Endothelial cell of umbilical vein (primary cell): ENCODE measurements at regions not wholly inside any gene's neighbourhood (a gene's known extent, or its start where the extent isn't known, plus 50 kb on each side); places are given as distances from the start of the nearest gene placed in this dataset.
"Not testable (repeated sequence)": the region's sequence is repeated elsewhere in the genome, so short reads cannot be mapped to it uniquely, and the experiment has no call there.

Source experiments
- BruUV-seq: library from RNA; stranded (reverse); fragments of 400-500 nt; replicated peaks from 2 replicates; lab custom pipeline; 2021; lab: Mats Ljungman, UMichigan
- CTCF ChIA-PET: fragments of 300-600, 350-600 bp; sonication (Branson Sonifier 250); formaldehyde crosslinking; loops from one replicate; lab custom pipeline; 2021; ENCODE audit warnings: antibody characterized with exemption, inconsistent platforms; lab: Charles Lee
- POLR2A ChIA-PET: fragments of 300-600, 350-600 bp; sonication (Branson Sonifier 250); formaldehyde crosslinking; loops from one replicate; lab custom pipeline; 2021; ENCODE audit warnings: antibody characterized with exemption, inconsistent platforms; lab: Charles Lee
- DNase-seq: peaks from one replicate; pipeline ENCODE4 v3.0.0-alpha.2; 2011; ENCODE audit warnings: low read depth, low spot score
- FAIRE-seq: peaks from 2 replicates; lab custom pipeline; 2011; peaks lifted over from hg19 to GRCh38; lab: Jason Lieb, UNC
- H2AFZ ChIP-seq: 2 replicates; pipeline ENCODE4 v1.6.0; 2012; ENCODE audit warnings: low read depth, low read length, control low read depth, inconsistent platforms
- H3K27ac ChIP-seq: 2 replicates; pipeline ENCODE4 v1.5.1; 2011; ENCODE audit warnings: low read depth, mild to moderate bottlenecking, control low read depth, low read length, moderate library complexity; ENCODE audit not compliant: insufficient read depth
- H3K27me3 ChIP-seq, 2 experiments: 2 replicates each; pipeline versions ENCODE4 v1.6.0 to v1.6.1; 2011; ENCODE audit warnings: low read length in 2 of 2, mixed read lengths in 1 of 2; ENCODE audit not compliant: control insufficient read depth in 2 of 2, insufficient read depth in 2 of 2
- H3K36me3 ChIP-seq, 2 experiments: 2 replicates in 1 of 2; 3 replicates in 1 of 2; pipeline ENCODE4 v1.5.1; 2011; ENCODE audit warnings: low read length in 2 of 2, mild to moderate bottlenecking in 1 of 2, moderate library complexity in 1 of 2; ENCODE audit not compliant: control insufficient read depth in 2 of 2, insufficient read depth in 2 of 2; ENCODE audit errors: extremely low read depth in 1 of 2
- H3K4me1 ChIP-seq: 3 replicates; pipeline ENCODE4 v1.5.1; 2011; ENCODE audit warnings: mild to moderate bottlenecking, low read length; ENCODE audit not compliant: control insufficient read depth, insufficient read depth; ENCODE audit errors: extremely low read depth
- H3K4me2 ChIP-seq: 2 replicates; pipeline ENCODE4 v1.6.1; 2011; ENCODE audit warnings: low read length, control low read depth, mixed read lengths; ENCODE audit not compliant: insufficient read depth
- H3K4me3 ChIP-seq, 3 experiments: fragments of 200-600 bp in 1 of 3; sonication (generic), shearing (Covaris generic) in 1 of 3; replicated peaks in 1 of 3; 2 replicates each; pipeline ENCODE4 v1.5.1; 2011 to 2016; ENCODE audit warnings: control low read depth in 3 of 3, low read length in 3 of 3, mild to moderate bottlenecking in 2 of 3, inconsistent platforms in 1 of 3, low read depth in 1 of 3, moderate library complexity in 1 of 3; ENCODE audit not compliant: insufficient read depth in 1 of 3
- H3K79me2 ChIP-seq: 2 replicates; pipeline ENCODE4 v1.6.0; 2012; ENCODE audit warnings: low read length, inconsistent platforms; ENCODE audit not compliant: control insufficient read depth, insufficient read depth
- H3K9ac ChIP-seq: replicated peaks from 2 replicates; pipeline ENCODE3; 2011; ENCODE audit warnings: low read length, control low read depth; ENCODE audit not compliant: insufficient read depth; ENCODE audit errors: extremely low read depth
- H3K9me1 ChIP-seq: replicated peaks from 3 replicates; pipeline ENCODE4 v1.6.0; 2011; ENCODE audit warnings: mild to moderate bottlenecking, low read length; ENCODE audit not compliant: control insufficient read depth, insufficient read depth; ENCODE audit errors: extremely low read depth
- H3K9me3 ChIP-seq: replicated peaks from 2 replicates; pipeline ENCODE4 v1.5.1; 2012; ENCODE audit warnings: low read length, inconsistent platforms; ENCODE audit not compliant: control insufficient read depth, insufficient read depth
- H4K20me1 ChIP-seq: replicated peaks from 2 replicates; pipeline ENCODE3; 2011; ENCODE audit warnings: mild to moderate bottlenecking, low read length; ENCODE audit not compliant: control insufficient read depth, insufficient read depth; ENCODE audit errors: extremely low read depth
- EZH2 ChIP-seq: IDR thresholded peaks from 2 replicates; pipeline ENCODE4 v1.6.1; 2012; ENCODE audit warnings: borderline replicate concordance, low read depth, mild to moderate bottlenecking, moderate library complexity, low read length, inconsistent platforms; ENCODE audit not compliant: severe bottlenecking
- FOS ChIP-seq: IDR thresholded peaks from 2 replicates; pipeline ENCODE4 v1.6.1; 2011; ENCODE audit warnings: mild to moderate bottlenecking, low read length, moderate library complexity, borderline replicate concordance; ENCODE audit not compliant: insufficient read depth
- GATA2 ChIP-seq: IDR thresholded peaks from 2 replicates; pipeline ENCODE4 v1.7.0; 2011; ENCODE audit warnings: low read depth, mild to moderate bottlenecking, moderate library complexity, mixed read lengths, low read length; ENCODE audit not compliant: insufficient read length, insufficient read depth
- JUN ChIP-seq: IDR thresholded peaks from 2 replicates; pipeline ENCODE4 v1.6.1; 2011; ENCODE audit warnings: borderline replicate concordance, low read depth; ENCODE audit not compliant: insufficient read length, insufficient read depth
- MYC ChIP-seq: IDR thresholded peaks from one replicate; pipeline ENCODE4 v1.6.1; 2011; ENCODE audit warnings: mild to moderate bottlenecking, low read depth, low read length
- POLR2A ChIP-seq: IDR thresholded peaks from 2 replicates; pipeline ENCODE4 v1.6.1; 2012; ENCODE audit warnings: low read depth, mild to moderate bottlenecking, control low read depth, low read length
- POLR2AphosphoS5 ChIP-seq: IDR thresholded peaks from 2 replicates; pipeline ENCODE4 v1.6.1; 2012; ENCODE audit warnings: low read depth, mild to moderate bottlenecking, control low read depth, low read length, moderate library complexity; ENCODE audit not compliant: insufficient read depth
- dilution Hi-C: fragments of 300-500 bp; cut with MboI; formaldehyde crosslinking; loops from one replicate; pipeline ENCODE4 v1.15.0; 2019; ENCODE audit warnings: low sequenced_read_pairs; ENCODE audit not compliant: extremely low pct_ligation_motif_present
- intact Hi-C: fragments of 100-400 bp; cut with micrococcal nuclease; formaldehyde crosslinking; loops from one replicate; pipeline ENCODE4 v1.10.0; 2022
- TF ChIP-seq, protein P1 (sequence below): IDR thresholded peaks from 2 replicates; pipeline ENCODE4 v1.6.1; 2011; ENCODE audit not compliant: insufficient read depth, insufficient read length

DNA sequence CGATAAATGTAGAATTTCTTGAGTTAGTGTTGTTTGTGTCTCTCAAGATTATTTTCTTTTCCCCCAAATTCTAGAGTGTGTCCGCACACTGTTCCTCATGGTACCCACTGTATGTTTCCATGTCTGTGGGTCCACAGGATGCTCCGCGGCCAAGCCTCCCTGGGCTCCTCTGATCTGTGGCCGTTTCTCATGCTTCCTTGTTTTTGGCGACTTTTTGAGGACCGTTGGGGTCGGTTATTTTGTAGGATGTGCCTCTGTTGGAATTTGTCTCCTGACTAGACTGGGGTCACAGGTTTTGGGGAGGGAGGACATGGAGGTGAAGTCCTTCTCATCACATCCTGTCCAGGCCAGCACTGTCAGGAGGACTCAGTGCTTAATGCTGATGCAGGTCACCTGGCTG is 140.0 kb downstream of the LAT start:
- POLR2A ChIA-PET: no interaction called here
- CTCF ChIA-PET: no interaction called here
- no TSS peak for BruUV-seq

DNA sequence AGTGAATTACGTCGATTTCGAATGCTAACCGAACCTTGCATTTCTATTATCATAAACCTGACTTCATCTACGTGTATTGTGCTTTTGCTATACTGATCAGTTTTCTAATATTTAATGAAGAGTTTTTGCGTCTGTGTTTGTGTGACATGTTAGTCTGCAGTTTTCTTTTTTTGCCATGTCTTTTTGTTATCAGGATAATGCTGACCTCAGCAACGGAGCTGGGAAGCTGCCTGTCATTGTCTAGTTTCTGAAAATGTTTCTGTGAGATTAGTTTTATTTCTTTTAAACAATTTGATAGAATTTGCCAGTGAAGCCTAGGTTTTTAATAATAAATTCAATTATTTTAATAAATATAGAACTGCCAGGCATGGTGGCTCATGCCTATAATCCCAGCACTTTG is 139.3 kb downstream of the LAT start:
- BruUV-seq, H3K9me1 ChIP-seq, H3K27ac ChIP-seq, H3K79me2 ChIP-seq, POLR2A ChIA-PET, H3K9me3 ChIP-seq, H3K36me3 ChIP-seq, dilution Hi-C loops, H3K9ac ChIP-seq, H3K4me2 ChIP-seq, DNase-seq, CTCF ChIA-PET, H3K27me3 ChIP-seq, H2AFZ ChIP-seq, intact Hi-C loops, H4K20me1 ChIP-seq, H3K4me1 ChIP-seq, H3K4me3 ChIP-seq: not testable (repeated sequence)
- FAIRE-seq: peak; percentile 47

More for the DNA sequence above, 140.0 kb downstream of the LAT start:
- H3K9ac ChIP-seq: no peak overlapping the region
- H3K9me1 ChIP-seq: no peaks in the 10 kb centered on the region
- H2AFZ ChIP-seq: no peak overlapping the region
- H3K27ac ChIP-seq: no peak overlapping the region
- no peak overlapping the region for H3K4me3 ChIP-seq
- no peak for DNase-seq
- H3K4me1 ChIP-seq: no peaks in the 10 kb centered on the region
- H3K9me3 ChIP-seq: no peaks in the 10 kb centered on the region
- H3K36me3 ChIP-seq: no peaks in the 10 kb centered on the region
- no peak for FAIRE-seq
- H4K20me1 ChIP-seq: no peaks in the 10 kb centered on the region
- no peaks in the 10 kb centered on the region for H3K79me2 ChIP-seq
- dilution Hi-C loops (no loop called here), intact Hi-C loops (no loop called here)
- no peak overlapping the region for H3K4me2 ChIP-seq
- no peak for TF ChIP-seq MYC
- no peak for TF ChIP-seq GATA2
- no peak for TF ChIP-seq JUN
- TF ChIP-seq POLR2A: no peak
- no peak for TF ChIP-seq EZH2
- TF ChIP-seq FOS: no peak
- TF ChIP-seq POLR2AphosphoS5: no peak
- TF ChIP-seq, protein P1, sequence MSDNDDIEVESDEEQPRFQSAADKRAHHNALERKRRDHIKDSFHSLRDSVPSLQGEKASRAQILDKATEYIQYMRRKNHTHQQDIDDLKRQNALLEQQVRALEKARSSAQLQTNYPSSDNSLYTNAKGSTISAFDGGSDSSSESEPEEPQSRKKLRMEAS: no peak
- H3K27me3 ChIP-seq: no peaks in the 10 kb centered on the region

DNA sequence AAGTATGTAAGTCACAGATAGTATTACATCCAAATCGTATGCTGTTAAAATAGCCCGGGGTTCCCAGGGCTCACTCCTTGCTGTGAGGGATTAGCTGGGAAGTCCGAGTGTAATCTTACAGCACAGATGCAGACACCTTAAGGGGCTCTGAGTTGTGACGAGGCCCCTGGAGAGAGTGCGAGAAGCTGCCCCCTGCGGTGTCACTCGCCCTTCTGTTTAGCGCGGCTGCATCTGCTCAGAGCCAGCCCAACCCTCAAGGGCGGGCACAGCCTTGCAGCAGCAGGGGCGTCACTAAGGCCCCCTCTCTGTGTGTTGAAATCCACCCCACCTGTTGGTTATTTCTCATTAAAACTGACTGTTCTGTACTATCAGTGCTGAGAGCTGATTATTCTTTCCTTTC is 135.8 kb downstream of the LAT start:
- CTCF ChIA-PET, DNase-seq, H3K9me3 ChIP-seq, H4K20me1 ChIP-seq, H3K4me2 ChIP-seq, H3K36me3 ChIP-seq, H3K27me3 ChIP-seq, H3K79me2 ChIP-seq, BruUV-seq, H3K27ac ChIP-seq, dilution Hi-C loops, H3K4me3 ChIP-seq, H3K9ac ChIP-seq, POLR2A ChIA-PET, H2AFZ ChIP-seq, H3K4me1 ChIP-seq, intact Hi-C loops, H3K9me1 ChIP-seq, FAIRE-seq: not testable (repeated sequence)
